Mesothelial cell of epicardium (in vitro differentiated cells): ENCODE measurements at regions not wholly inside any gene's neighbourhood (a gene's known extent, or its start where the extent isn't known, plus 50 kb on each side); places are given as distances from the start of the nearest gene placed in this dataset.

ENCODE experiments used
- DNase-seq, 2 experiments: peaks; one replicate each; pipeline ENCODE4 v3.0.0; 2021; ENCODE audit warnings: low spot score in 2 of 2; ENCODE audit not compliant: unreplicated experiment in 2 of 2
- H3K27ac Mint-ChIP-seq: 2 replicates; pipeline ENCODE4 v1.8.0; 2021; ENCODE audit warnings: mixed read lengths
- H3K27me3 Mint-ChIP-seq: 2 replicates; pipeline ENCODE4 v1.8.0; 2021; ENCODE audit warnings: low read depth, mixed read lengths
- H3K36me3 Mint-ChIP-seq: 2 replicates; pipeline ENCODE4 v1.8.0; 2021; ENCODE audit warnings: mixed read lengths
- H3K4me1 Mint-ChIP-seq: 2 replicates; pipeline ENCODE4 v1.8.0; 2021; ENCODE audit warnings: mixed read lengths
- H3K4me3 Mint-ChIP-seq: 2 replicates; pipeline ENCODE4 v1.8.0; 2021; ENCODE audit warnings: mild to moderate bottlenecking, moderate library complexity, mixed read lengths
- H3K9me3 Mint-ChIP-seq: 2 replicates; pipeline ENCODE4 v1.8.0; 2021; ENCODE audit warnings: mixed read lengths
- TF ChIP-seq, protein P1 (sequence below): fragments of 200-600 bp; sonication (generic); IDR thresholded peaks from one replicate; pipeline ENCODE4 v1.5.0; 2021; ENCODE audit warnings: antibody characterized with exemption; ENCODE audit not compliant: unreplicated experiment

DNA sequence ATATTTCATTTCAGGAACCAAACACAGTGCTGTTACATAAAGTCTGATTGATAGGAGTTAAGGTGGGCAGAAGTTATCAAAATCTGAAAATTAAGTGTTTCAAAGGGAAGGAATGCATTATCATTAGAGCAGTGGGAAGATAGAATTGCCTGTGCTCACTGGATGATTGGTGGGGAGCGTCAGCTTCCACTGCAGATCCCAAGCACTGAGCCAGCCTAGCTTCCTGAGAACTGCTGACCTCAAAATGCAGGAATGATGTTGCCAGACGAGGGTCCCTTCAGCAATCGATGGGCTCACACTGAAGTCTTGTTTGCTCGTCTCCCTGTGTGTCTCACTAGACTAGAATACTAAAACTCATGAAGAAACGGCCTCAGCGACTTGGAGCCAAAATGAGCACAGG is 110.0 kb upstream of the PHACTR1 start:
- TF ChIP-seq, protein P1, sequence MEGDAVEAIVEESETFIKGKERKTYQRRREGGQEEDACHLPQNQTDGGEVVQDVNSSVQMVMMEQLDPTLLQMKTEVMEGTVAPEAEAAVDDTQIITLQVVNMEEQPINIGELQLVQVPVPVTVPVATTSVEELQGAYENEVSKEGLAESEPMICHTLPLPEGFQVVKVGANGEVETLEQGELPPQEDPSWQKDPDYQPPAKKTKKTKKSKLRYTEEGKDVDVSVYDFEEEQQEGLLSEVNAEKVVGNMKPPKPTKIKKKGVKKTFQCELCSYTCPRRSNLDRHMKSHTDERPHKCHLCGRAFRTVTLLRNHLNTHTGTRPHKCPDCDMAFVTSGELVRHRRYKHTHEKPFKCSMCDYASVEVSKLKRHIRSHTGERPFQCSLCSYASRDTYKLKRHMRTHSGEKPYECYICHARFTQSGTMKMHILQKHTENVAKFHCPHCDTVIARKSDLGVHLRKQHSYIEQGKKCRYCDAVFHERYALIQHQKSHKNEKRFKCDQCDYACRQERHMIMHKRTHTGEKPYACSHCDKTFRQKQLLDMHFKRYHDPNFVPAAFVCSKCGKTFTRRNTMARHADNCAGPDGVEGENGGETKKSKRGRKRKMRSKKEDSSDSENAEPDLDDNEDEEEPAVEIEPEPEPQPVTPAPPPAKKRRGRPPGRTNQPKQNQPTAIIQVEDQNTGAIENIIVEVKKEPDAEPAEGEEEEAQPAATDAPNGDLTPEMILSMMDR, result no peak
- no peak overlapping the region for H3K4me3 Mint-ChIP-seq
- no peaks in the 10 kb centered on the region for H3K36me3 Mint-ChIP-seq
- DNase-seq, result no peak
- H3K9me3 Mint-ChIP-seq, result no peaks in the 10 kb centered on the region
- H3K27me3 Mint-ChIP-seq, result no peaks in the 10 kb centered on the region
- H3K27ac Mint-ChIP-seq, result no peak overlapping the region
- H3K4me1 Mint-ChIP-seq, result peaks cover 17% of the 10 kb centered on the region

DNA sequence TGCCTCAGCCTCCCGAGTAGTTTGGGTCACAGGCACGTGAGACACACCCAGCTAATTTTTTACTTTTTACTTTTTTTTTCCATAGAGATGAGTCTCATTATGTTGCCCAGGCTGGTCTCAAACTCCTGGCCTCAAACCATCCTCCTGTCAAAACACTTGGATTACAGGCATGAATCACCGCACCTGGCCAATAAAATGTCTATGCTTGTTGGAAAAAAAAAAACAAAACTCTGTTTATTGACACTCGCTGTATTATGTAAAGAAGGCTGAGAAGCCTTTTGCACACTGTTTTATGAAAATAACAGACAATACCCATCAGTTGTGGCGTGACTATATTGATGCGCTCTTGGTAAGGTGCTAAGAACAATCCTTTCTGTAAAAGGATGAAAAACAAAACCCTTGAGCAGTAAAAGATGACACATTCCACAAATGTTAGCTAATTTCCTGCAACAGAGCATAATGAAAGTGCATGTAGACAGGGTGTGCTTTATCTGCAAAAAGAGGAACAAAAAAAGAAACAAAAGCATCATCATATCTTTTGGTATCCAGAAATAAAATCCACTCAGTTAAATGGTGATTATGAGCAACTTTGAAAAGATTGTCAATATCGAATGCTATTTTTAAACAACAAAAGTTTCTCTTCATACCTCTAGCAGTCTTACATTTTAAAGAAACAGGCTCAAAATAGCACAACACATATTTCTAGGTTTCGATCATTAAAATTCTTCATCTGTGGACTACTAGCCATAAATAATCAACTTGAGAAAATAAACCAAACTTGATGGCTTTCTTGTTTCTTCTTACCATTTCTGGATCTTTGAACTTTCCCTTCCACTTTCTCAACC is 108.3 kb upstream of the PHACTR1 start:
- H3K27me3 Mint-ChIP-seq, result no peaks in the 10 kb centered on the region
- TF ChIP-seq, protein P1, result no peak
- no peaks in the 10 kb centered on the region for H3K36me3 Mint-ChIP-seq
- H3K4me3 Mint-ChIP-seq, result no peak overlapping the region
- H3K4me1 Mint-ChIP-seq, result peaks cover 8% of the 10 kb centered on the region
- DNase-seq, result no peak
- H3K27ac Mint-ChIP-seq, result no peak overlapping the region
- no peaks in the 10 kb centered on the region for H3K9me3 Mint-ChIP-seq

DNA sequence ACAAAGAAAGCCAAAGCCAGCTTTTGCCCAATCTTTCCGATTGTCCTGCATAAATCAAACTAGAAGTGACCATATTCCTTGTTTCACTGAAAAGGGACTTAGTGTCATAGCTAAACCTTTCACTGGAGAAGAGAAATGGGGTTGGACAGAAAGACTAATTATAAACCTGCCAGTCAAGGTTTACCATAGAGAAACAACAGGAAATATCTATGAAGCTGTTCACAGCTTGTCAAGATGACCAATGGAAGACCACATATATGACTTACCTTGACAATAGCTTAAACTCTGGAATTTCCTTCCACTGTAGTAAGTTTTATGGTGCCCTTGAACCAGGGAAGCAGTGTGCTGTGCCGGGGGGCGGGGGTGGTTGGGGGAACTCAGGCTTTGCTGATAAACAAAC is 107.7 kb upstream of the PHACTR1 start:
- DNase-seq, result no peak
- no peaks in the 10 kb centered on the region for H3K27me3 Mint-ChIP-seq
- no peak overlapping the region for H3K27ac Mint-ChIP-seq
- no peak overlapping the region for H3K4me3 Mint-ChIP-seq
- TF ChIP-seq, protein P1, result no peak
- no peaks in the 10 kb centered on the region for H3K9me3 Mint-ChIP-seq
- H3K36me3 Mint-ChIP-seq, result no peaks in the 10 kb centered on the region
- H3K4me1 Mint-ChIP-seq, result peaks cover 8% of the 10 kb centered on the region

DNA sequence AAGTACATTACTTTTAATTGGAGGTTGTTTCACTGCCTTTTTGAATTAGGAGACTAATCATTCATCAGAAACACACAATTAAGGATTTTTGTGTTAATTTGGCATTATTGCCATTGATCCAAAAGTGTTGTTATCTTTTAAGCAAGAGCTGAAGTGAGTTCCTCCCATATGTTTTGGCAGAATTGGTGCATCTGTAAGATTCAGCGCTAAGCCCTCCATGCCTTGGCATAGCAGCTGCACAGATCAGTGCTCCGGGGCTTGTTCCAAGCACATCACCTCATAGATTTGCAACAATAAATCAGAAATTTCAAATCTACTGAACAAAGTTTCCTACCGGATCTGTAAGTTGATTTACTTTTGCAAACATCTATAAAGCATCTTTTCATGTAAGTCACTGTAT is 106.8 kb upstream of the PHACTR1 start:
- H3K9me3 Mint-ChIP-seq, result no peaks in the 10 kb centered on the region
- no peaks in the 10 kb centered on the region for H3K27me3 Mint-ChIP-seq
- H3K4me3 Mint-ChIP-seq, result no peak overlapping the region
- H3K4me1 Mint-ChIP-seq, result peaks cover 8% of the 10 kb centered on the region
- no peak for DNase-seq
- no peak overlapping the region for H3K27ac Mint-ChIP-seq
- TF ChIP-seq, protein P1, result no peak
- H3K36me3 Mint-ChIP-seq, result no peaks in the 10 kb centered on the region

DNA sequence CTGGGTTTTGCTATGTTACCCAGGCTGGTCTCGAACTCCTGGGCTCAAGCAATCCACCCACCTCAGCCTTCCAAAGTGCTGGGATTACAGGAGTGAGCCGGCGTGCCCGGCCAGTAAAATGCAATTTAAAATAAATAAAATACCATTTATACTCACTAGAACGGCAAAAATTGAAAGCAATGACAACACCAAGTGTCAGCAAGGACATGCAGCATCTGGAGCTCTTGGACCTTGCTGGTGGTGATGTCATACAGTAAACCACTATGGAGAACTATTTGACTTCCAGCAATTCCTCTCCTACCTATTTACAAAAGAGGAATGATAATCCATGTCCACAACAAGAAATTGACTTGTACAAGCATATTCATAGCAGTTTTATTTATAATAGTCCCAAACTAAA is 105.7 kb upstream of the PHACTR1 start:
- TF ChIP-seq, protein P1, result no peak
- no peak for DNase-seq
- Mint-ChIP-seq H3K36me3 (no peaks in the 10 kb centered on the region), H3K27ac (no peak overlapping the region), H3K4me1 (peaks cover 8% of the 10 kb centered on the region), H3K9me3 (no peaks in the 10 kb centered on the region), H3K27me3 (no peaks in the 10 kb centered on the region), H3K4me3 (no peak overlapping the region)
